GM12891 (cell line): ENCODE measurements at regions not wholly inside any gene's neighbourhood (a gene's known extent, or its start where the extent isn't known, plus 50 kb on each side); places are given as distances from the start of the nearest gene placed in this dataset.

Experiments
- POLR2A ChIP-seq: IDR thresholded peaks from 2 replicates; pipeline ENCODE4 v1.6.1; 2011; ENCODE audit warnings: low read depth, low read length, control low read depth
- POLR2AphosphoS5 ChIP-seq: IDR thresholded peaks from 2 replicates; pipeline ENCODE4 v1.6.1; 2011; ENCODE audit warnings: low read depth, low read length, control low read depth
- POU2F2 ChIP-seq: IDR thresholded peaks from 2 replicates; pipeline ENCODE4 v1.6.1; 2011; ENCODE audit warnings: low read depth, mild to moderate bottlenecking, control low read depth, low read length, moderate library complexity
- TAF1 ChIP-seq: IDR thresholded peaks from 2 replicates; pipeline ENCODE4 v1.6.1; 2011; ENCODE audit warnings: low read depth, low read length, control low read depth

- TF ChIP-seq TAF1 (no peak), POLR2A (no peak), POLR2AphosphoS5 (no peak), POU2F2 (no peak)
These were observed 431.7 kb downstream of the TFAP2A start for GRCh38 chr6:9983168-9983567.
